Neural cell (in vitro differentiated cells): ENCODE measurements at regions not wholly inside any gene's neighbourhood (a gene's known extent, or its start where the extent isn't known, plus 50 kb on each side); places are given as distances from the start of the nearest gene placed in this dataset.

Experiments
- H2AFZ ChIP-seq: fragments of 200-600, 300-800 bp; sonication (generic), shearing (Covaris generic); 2 replicates; pipeline ENCODE4 v1.6.0; 2014; ENCODE audit warnings: low read depth, mild to moderate bottlenecking, antibody characterized with exemption, low read length, moderate library complexity
- H3F3A ChIP-seq: fragments of 200-600 bp; shearing (Covaris generic); 2 replicates; pipeline ENCODE4 v1.6.1; 2016; ENCODE audit warnings: mild to moderate bottlenecking, moderate library complexity, mixed read lengths, antibody characterized with exemption, low read length; ENCODE audit not compliant: insufficient read depth, poor library complexity, severe bottlenecking
- H3K27ac ChIP-seq: fragments of 200-600, 300-800 bp; sonication (generic), shearing (Covaris generic); 2 replicates; pipeline ENCODE4 v1.5.1; 2014; ENCODE audit warnings: mild to moderate bottlenecking, low read length, moderate library complexity
- H3K27me3 ChIP-seq: fragments of 300-800, 200-600 bp; sonication (generic), shearing (Covaris generic); 2 replicates; pipeline ENCODE4 v1.6.0; 2014; ENCODE audit warnings: mild to moderate bottlenecking, low read depth, low read length, moderate library complexity; ENCODE audit not compliant: insufficient read depth
- H3K36me3 ChIP-seq: fragments of 300-800, 200-600 bp; sonication (generic), shearing (Covaris generic); 2 replicates; pipeline ENCODE4 v1.5.1; 2014; ENCODE audit warnings: mild to moderate bottlenecking, antibody characterized with exemption, low read length, moderate library complexity; ENCODE audit not compliant: insufficient read depth
- H3K4me2 ChIP-seq: fragments of 300-800, 200-600 bp; sonication (generic), shearing (Covaris generic); 2 replicates; pipeline ENCODE4 v1.6.0; 2014; ENCODE audit warnings: mild to moderate bottlenecking, low read length
- H3K4me3 ChIP-seq: fragments of 300-800, 200-600 bp; sonication (generic), shearing (Covaris generic); 2 replicates; pipeline ENCODE4 v1.5.1; 2014; ENCODE audit warnings: mild to moderate bottlenecking, low read length, moderate library complexity
- H3K79me2 ChIP-seq: fragments of 200-600 bp; shearing (Covaris generic); replicated peaks from 2 replicates; pipeline ENCODE4 v1.6.0; 2014; ENCODE audit warnings: mild to moderate bottlenecking, low read length, moderate library complexity; ENCODE audit not compliant: insufficient read depth
- H3K9ac ChIP-seq: fragments of 300-800, 200-600 bp; sonication (generic), shearing (Covaris generic); 2 replicates; pipeline ENCODE4 v1.6.1; 2016; ENCODE audit warnings: mild to moderate bottlenecking, low read length, mixed read lengths
- H3K9me2 ChIP-seq: fragments of 200-600 bp; shearing (Covaris generic); 2 replicates; pipeline ENCODE4 v1.6.1; 2016; ENCODE audit warnings: mild to moderate bottlenecking, low read length, mixed read lengths; ENCODE audit not compliant: insufficient read depth
- H3K9me3 ChIP-seq: fragments of 200-600, 300-800 bp; sonication (generic), shearing (Covaris generic); 2 replicates; pipeline ENCODE4 v1.6.1; 2016; ENCODE audit warnings: mild to moderate bottlenecking, mixed run types, low read length, moderate library complexity, mixed read lengths
- H4K20me1 ChIP-seq: fragments of 200-600 bp; shearing (Covaris generic); 2 replicates; pipeline ENCODE4 v1.6.1; 2016; ENCODE audit warnings: mild to moderate bottlenecking, mixed run types; ENCODE audit not compliant: insufficient read depth
- CTCF ChIP-seq: fragments of 450-650 bp; IDR thresholded peaks from 2 replicates; pipeline ENCODE4 v1.5.1; 2014; ENCODE audit warnings: antibody characterized with exemption, mild to moderate bottlenecking, moderate library complexity; ENCODE audit not compliant: poor library complexity, severe bottlenecking
- EP300 ChIP-seq: fragments of 450-650 bp; conservative IDR thresholded peaks from 2 replicates; pipeline ENCODE4 v1.6.1; 2014; ENCODE audit warnings: antibody characterized with exemption, mild to moderate bottlenecking, moderate library complexity; ENCODE audit not compliant: poor library complexity, severe bottlenecking
- EZH2 ChIP-seq: fragments of 200-600, 300-800 bp; shearing (Covaris generic), sonication (generic); IDR thresholded peaks from 2 replicates; pipeline ENCODE4 v1.6.1; 2014; ENCODE audit warnings: antibody characterized with exemption, low read length, borderline replicate concordance, mild to moderate bottlenecking; ENCODE audit not compliant: insufficient read depth, poor library complexity, severe bottlenecking
- MXI1 ChIP-seq: fragments of 450-650 bp; conservative IDR thresholded peaks from 2 replicates; pipeline ENCODE4 v1.6.1; 2014; ENCODE audit warnings: antibody characterized with exemption, mild to moderate bottlenecking; ENCODE audit not compliant: poor library complexity, severe bottlenecking
- POLR2AphosphoS5 ChIP-seq: IDR thresholded peaks from 2 replicates; pipeline ENCODE4 v1.6.1; 2012
- RAD21 ChIP-seq: fragments of 450-650 bp; conservative IDR thresholded peaks from 2 replicates; pipeline ENCODE4 v1.6.1; 2014; ENCODE audit warnings: antibody characterized with exemption, mild to moderate bottlenecking, moderate library complexity
- REST ChIP-seq: IDR thresholded peaks from 2 replicates; pipeline ENCODE4 v1.6.1; 2012; ENCODE audit warnings: borderline replicate concordance
- SMC3 ChIP-seq: fragments of 450-650 bp; conservative IDR thresholded peaks from 2 replicates; pipeline ENCODE4 v1.6.1; 2014; ENCODE audit warnings: antibody characterized with exemption, mild to moderate bottlenecking, moderate library complexity; ENCODE audit not compliant: poor library complexity
- TAF1 ChIP-seq: IDR thresholded peaks from 2 replicates; pipeline ENCODE4 v1.6.1; 2012; ENCODE audit warnings: low read depth

- no peaks in the 10 kb centered on the region for H4K20me1 ChIP-seq
- TF ChIP-seq POLR2AphosphoS5 (no peak), CTCF (no peak), MXI1 (no peak), REST (no peak), TAF1 (no peak), EZH2 (no peak), RAD21 (no peak), SMC3 (no peak), EP300 (no peak)
- H3K36me3 ChIP-seq = no peaks in the 10 kb centered on the region
- no peaks in the 10 kb centered on the region for H3K27me3 ChIP-seq
- H3K9me3 ChIP-seq = no peaks in the 10 kb centered on the region
- no peaks in the 10 kb centered on the region for H3K79me2 ChIP-seq
- no peak overlapping the region for H3K27ac ChIP-seq
- H3K9me2 ChIP-seq = no peaks in the 10 kb centered on the region
- H3K4me3 ChIP-seq = no peak overlapping the region
- H3K9ac ChIP-seq = no peak overlapping the region
- no peaks in the 10 kb centered on the region for H3F3A ChIP-seq
- no peak overlapping the region for H3K4me2 ChIP-seq
- no peak overlapping the region for H2AFZ ChIP-seq
Measured at GRCh38 chrX:13131396-13132137, 87.1 kb upstream of the FAM9C start.

- TF ChIP-seq MXI1 (no peak), SMC3 (no peak), CTCF (no peak), RAD21 (no peak), REST (no peak), POLR2AphosphoS5 (no peak)
- no peaks in the 10 kb centered on the region for H3K36me3 ChIP-seq
- no peaks in the 10 kb centered on the region for H3K79me2 ChIP-seq
- H3K4me3 ChIP-seq = no peak overlapping the region
- H3K27me3 ChIP-seq = no peaks in the 10 kb centered on the region
- no peaks in the 10 kb centered on the region for H4K20me1 ChIP-seq
- H3K27ac ChIP-seq = no peak overlapping the region
- no peaks in the 10 kb centered on the region for H3K9me2 ChIP-seq
- no peak overlapping the region for H3K9ac ChIP-seq
- H3K4me2 ChIP-seq = no peak overlapping the region
- no peaks in the 10 kb centered on the region for H3K9me3 ChIP-seq
- no peak overlapping the region for H2AFZ ChIP-seq
- H3F3A ChIP-seq = no peaks in the 10 kb centered on the region
Measured at GRCh38 chrX:13130816-13131215, 86.4 kb upstream of the FAM9C start.
